OCI-LY1 (cell line): ENCODE measurements at regions not wholly inside any gene's neighbourhood (a gene's known extent, or its start where the extent isn't known, plus 50 kb on each side); places are given as distances from the start of the nearest gene placed in this dataset.

Experiments used
- CTCF ChIP-seq: fragments of 200-600 bp; sonication (generic), shearing (Covaris generic); IDR thresholded peaks from 2 replicates; pipeline ENCODE4 v1.5.1; 2017; ENCODE audit warnings: mild to moderate bottlenecking, antibody characterized with exemption, low read length, moderate library complexity, mixed read lengths
- EZH2 ChIP-seq: fragments of 200-600 bp; sonication (generic), shearing (Covaris generic); IDR thresholded peaks from 2 replicates; pipeline ENCODE4 v1.8.0; 2017; ENCODE audit warnings: borderline replicate concordance, mixed run types, mild to moderate bottlenecking, antibody characterized with exemption, low read length, moderate library complexity, mixed read lengths

- TF ChIP-seq CTCF (no peak), EZH2 (no peak)
Measured at GRCh38 chr5:84568171-84568570, 183.5 kb upstream of the EDIL3 start.
